CD14-positive monocyte (primary cell): ENCODE measurements at regions not wholly inside any gene's neighbourhood (a gene's known extent, or its start where the extent isn't known, plus 50 kb on each side); places are given as distances from the start of the nearest gene placed in this dataset.

ENCODE experiments used
- DNase-seq, 3 donors: peaks; one replicate each; pipeline ENCODE4 v3.0.0-alpha.2; 2011 to 2022
- H2AFZ ChIP-seq: 2 replicates; pipeline ENCODE4 v1.6.0; 2012; ENCODE audit warnings: mild to moderate bottlenecking, low read depth, low read length, inconsistent platforms; ENCODE audit not compliant: insufficient read depth, poor library complexity, severe bottlenecking
- H3K27ac ChIP-seq, 2 donors: 1 replicate in 1 of 2; 2 replicates in 1 of 2; pipeline ENCODE4 v1.5.1; 2012 to 2013; ENCODE audit warnings: low read length in 2 of 2, control low read depth in 1 of 2, inconsistent platforms in 1 of 2, low read depth in 1 of 2, mild to moderate bottlenecking in 1 of 2
- H3K27me3 ChIP-seq, 2 donors: one replicate each; pipeline versions ENCODE4 v1.6.0 to v1.6.1; 2011 to 2013; ENCODE audit warnings: low read length in 2 of 2; ENCODE audit not compliant: control insufficient read depth in 2 of 2, insufficient read depth in 2 of 2
- H3K36me3 ChIP-seq, 2 donors: replicated peaks in 1 of 2; 1 replicate in 1 of 2; 2 replicates in 1 of 2; pipeline versions ENCODE4 v1.5.1 to v1.6.1; 2012 to 2013; ENCODE audit warnings: low read length in 2 of 2, control low read depth in 1 of 2, inconsistent platforms in 1 of 2, mild to moderate bottlenecking in 1 of 2; ENCODE audit not compliant: insufficient read depth in 2 of 2, control insufficient read depth in 1 of 2
- H3K4me1 ChIP-seq, 2 donors: 1 replicate in 1 of 2; 2 replicates in 1 of 2; pipeline versions ENCODE4 v1.5.1 to v1.6.1; 2012 to 2013; ENCODE audit warnings: low read length in 2 of 2, control low read depth in 1 of 2, inconsistent platforms in 1 of 2, mild to moderate bottlenecking in 1 of 2, moderate library complexity in 1 of 2; ENCODE audit not compliant: insufficient read depth in 2 of 2, control insufficient read depth in 1 of 2
- H3K4me2 ChIP-seq: replicated peaks from 2 replicates; pipeline ENCODE3; 2012; ENCODE audit warnings: low read length, moderate library complexity, mild to moderate bottlenecking; ENCODE audit not compliant: poor library complexity, severe bottlenecking; ENCODE audit errors: extremely low read depth
- H3K4me3 ChIP-seq, 3 experiments: fragments of 200-600 bp in 1 of 3; sonication (generic) in 1 of 3; replicated peaks in 1 of 3; 1 replicate in 2 of 3; 2 replicates in 1 of 3; pipeline ENCODE4 v1.5.1; 2011 to 2013; ENCODE audit warnings: low read length in 3 of 3, mild to moderate bottlenecking in 3 of 3, control low read depth in 2 of 3, low read depth in 2 of 3, inconsistent platforms in 1 of 3, moderate library complexity in 1 of 3
- H3K79me2 ChIP-seq: 2 replicates; pipeline ENCODE4 v1.6.0; 2012; ENCODE audit warnings: mild to moderate bottlenecking, control low read depth, inconsistent platforms, low read length, moderate library complexity; ENCODE audit not compliant: insufficient read depth
- H3K9ac ChIP-seq: 2 replicates; pipeline ENCODE4 v1.6.0; 2017; ENCODE audit warnings: low read length, mild to moderate bottlenecking; ENCODE audit not compliant: insufficient read depth, poor library complexity, severe bottlenecking
- H3K9me3 ChIP-seq, 2 donors: replicated peaks in 1 of 2; 1 replicate in 1 of 2; 2 replicates in 1 of 2; pipeline versions ENCODE4 v1.5.1 to v1.6.1; 2012 to 2013; ENCODE audit warnings: low read length in 2 of 2, control low read depth in 1 of 2; ENCODE audit not compliant: control insufficient read depth in 1 of 2, insufficient read depth in 1 of 2
- H4K20me1 ChIP-seq: 2 replicates; pipeline ENCODE4 v1.6.0; 2012; ENCODE audit warnings: mild to moderate bottlenecking, low read length, control low read depth, moderate library complexity; ENCODE audit not compliant: insufficient read depth
- H3K27ac Mint-ChIP-seq, 7 donors: one replicate each; pipeline ENCODE4 v1.8.0; 2020; ENCODE audit warnings: mild to moderate bottlenecking in 7 of 7, mixed read lengths in 7 of 7, moderate library complexity in 6 of 7, inconsistent platforms in 2 of 7
- H3K27me3 Mint-ChIP-seq, 3 donors: one replicate each; pipeline ENCODE4 v1.8.0; 2021 to 2022; ENCODE audit warnings: low read depth in 3 of 3, mild to moderate bottlenecking in 3 of 3, mixed read lengths in 3 of 3, moderate library complexity in 3 of 3, inconsistent platforms in 1 of 3
- H3K36me3 Mint-ChIP-seq, 2 donors: one replicate each; pipeline ENCODE4 v1.8.0; 2020; ENCODE audit warnings: mixed read lengths in 2 of 2, inconsistent platforms in 1 of 2, mild to moderate bottlenecking in 1 of 2
- H3K4me1 Mint-ChIP-seq: one replicate; pipeline ENCODE4 v1.8.0; 2020; ENCODE audit warnings: mild to moderate bottlenecking, mixed read lengths
- H3K4me3 Mint-ChIP-seq, 2 donors: one replicate each; pipeline ENCODE4 v1.8.0; 2020; ENCODE audit warnings: mild to moderate bottlenecking in 2 of 2, mixed read lengths in 2 of 2, moderate library complexity in 1 of 2
- H3K9me3 Mint-ChIP-seq, 7 donors: one replicate each; pipeline ENCODE4 v1.8.0; 2020 to 2022; ENCODE audit warnings: mixed read lengths in 7 of 7, mild to moderate bottlenecking in 6 of 7, moderate library complexity in 6 of 7, inconsistent platforms in 2 of 7
- CTCF ChIP-seq: fragments of 200-600 bp; IDR thresholded peaks from one replicate; pipeline ENCODE4 v1.8.0; 2022; ENCODE audit warnings: antibody characterized with exemption, mild to moderate bottlenecking
- WGBS: methylation state at CpG from one replicate; pipeline ENCODE4 v1.1.5; 2013; ENCODE audit warnings: missing lambda C conversion rate; ENCODE audit not compliant: insufficient coverage; 5-methylcytosine and 5-hydroxymethylcytosine counted together
- intact Hi-C, 2 donors: fragments of 100-400 bp; cut with micrococcal nuclease; formaldehyde crosslinking; loops; one replicate each; pipeline versions ENCODE4 v1.15.0 to v1.15.1; 2023

GRCh38 chr12:78398750-78399149 is 465.8 kb upstream of the SYT1 start:
- Histone ChIP-seq H3K79me2 (no peaks in the 10 kb centered on the region), H3K9me3 (no peaks in the 10 kb centered on the region), H3K4me3 (no peak overlapping the region), H3K27ac (no peak overlapping the region), H2AFZ (no peak overlapping the region), H3K27me3 (no peaks in the 10 kb centered on the region), H3K9ac (no peak overlapping the region), H3K36me3 (no peaks in the 10 kb centered on the region), H3K4me1 (no peaks in the 10 kb centered on the region), H3K4me2 (no peak overlapping the region), H4K20me1 (no peaks in the 10 kb centered on the region)
- no peak overlapping the region for H3K4me3 Mint-ChIP-seq
- H3K27me3 Mint-ChIP-seq = no peaks in the 10 kb centered on the region
- H3K27ac Mint-ChIP-seq = no peak overlapping the region
- H3K4me1 Mint-ChIP-seq = no peaks in the 10 kb centered on the region
- no peak for TF ChIP-seq CTCF
- WGBS = no CpG with 5 or more reads among the region's 2 CpGs
- H3K9me3 Mint-ChIP-seq = no peaks in the 10 kb centered on the region
- intact Hi-C loops = no loop called here
- no peak for DNase-seq
- no peaks in the 10 kb centered on the region for H3K36me3 Mint-ChIP-seq

DNA sequence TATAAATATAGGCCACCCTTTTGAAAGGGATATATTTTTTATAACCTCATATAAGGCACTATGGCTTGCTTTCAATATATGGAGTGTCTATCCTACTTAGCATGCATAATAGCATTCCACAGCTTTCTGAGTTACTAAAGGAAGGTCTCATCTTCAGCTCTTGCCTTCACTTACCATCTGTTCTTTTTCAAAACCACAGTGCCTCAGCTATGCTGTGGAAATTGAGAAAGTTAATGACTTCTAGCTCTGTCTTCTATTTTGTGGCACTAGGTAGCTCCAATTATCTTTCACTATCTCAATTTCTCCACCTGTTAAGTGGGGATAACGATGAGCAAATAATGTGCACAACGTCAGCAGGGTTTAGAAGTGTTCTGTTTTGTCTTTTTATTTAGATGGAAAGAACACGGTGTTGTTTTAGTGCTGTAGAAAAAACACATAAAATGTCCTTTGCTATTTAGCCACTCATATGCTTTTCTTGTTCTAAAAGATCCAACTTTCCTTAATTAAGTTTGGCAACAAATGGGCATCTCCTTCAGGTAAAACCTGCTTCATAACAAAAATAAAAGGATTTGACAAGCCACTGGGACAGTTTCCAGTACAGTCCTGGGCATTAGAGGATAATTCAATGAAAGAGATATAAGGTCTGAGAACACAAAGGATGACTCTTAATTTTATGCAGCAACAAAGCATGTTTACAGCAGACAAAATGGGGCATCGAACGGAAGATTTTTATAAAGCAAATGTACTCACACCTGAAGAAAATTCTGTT is 462.0 kb upstream of the SYT1 start:
- H3K36me3 ChIP-seq = no peaks in the 10 kb centered on the region
- no peaks in the 10 kb centered on the region for H3K79me2 ChIP-seq
- no peak overlapping the region for H3K9ac ChIP-seq
- no peaks in the 10 kb centered on the region for H4K20me1 ChIP-seq
- Mint-ChIP-seq H3K27me3 (no peaks in the 10 kb centered on the region), H3K36me3 (no peaks in the 10 kb centered on the region), H3K4me1 (no peaks in the 10 kb centered on the region), H3K9me3 (no peaks in the 10 kb centered on the region), H3K4me3 (no peak overlapping the region), H3K27ac (no peak overlapping the region)
- H3K27ac ChIP-seq = no peak overlapping the region
- H3K4me1 ChIP-seq = no peaks in the 10 kb centered on the region
- WGBS = no CpG with 5 or more reads among the region's 5 CpGs
- no peak overlapping the region for H3K4me2 ChIP-seq
- intact Hi-C loops = no loop called here
- TF ChIP-seq CTCF = no peak
- H2AFZ ChIP-seq = no peak overlapping the region
- H3K9me3 ChIP-seq = no peaks in the 10 kb centered on the region
- H3K4me3 ChIP-seq = no peak overlapping the region
- no peaks in the 10 kb centered on the region for H3K27me3 ChIP-seq
- DNase-seq = no peak
